SKM-1 (cell line): ENCODE measurements at regions not wholly inside any gene's neighbourhood (a gene's known extent, or its start where the extent isn't known, plus 50 kb on each side); places are given as distances from the start of the nearest gene placed in this dataset.
"Not testable (repeated sequence)": the region's sequence is repeated elsewhere in the genome, so short reads cannot be mapped to it uniquely, and the experiment has no call there.

Source experiments
- DNase-seq: peaks from one replicate; lab custom pipeline; 2025; ENCODE audit not compliant: unreplicated experiment; lab: John Stamatoyannopoulos, UW

GRCh38 chr10:61052469-61053205 lies 108.7 kb upstream of the RHOBTB1 start:
- DNase-seq, result no peak

GRCh38 chr10:61051344-61051743 lies 107.4 kb upstream of the RHOBTB1 start:
- no peak for DNase-seq

DNA sequence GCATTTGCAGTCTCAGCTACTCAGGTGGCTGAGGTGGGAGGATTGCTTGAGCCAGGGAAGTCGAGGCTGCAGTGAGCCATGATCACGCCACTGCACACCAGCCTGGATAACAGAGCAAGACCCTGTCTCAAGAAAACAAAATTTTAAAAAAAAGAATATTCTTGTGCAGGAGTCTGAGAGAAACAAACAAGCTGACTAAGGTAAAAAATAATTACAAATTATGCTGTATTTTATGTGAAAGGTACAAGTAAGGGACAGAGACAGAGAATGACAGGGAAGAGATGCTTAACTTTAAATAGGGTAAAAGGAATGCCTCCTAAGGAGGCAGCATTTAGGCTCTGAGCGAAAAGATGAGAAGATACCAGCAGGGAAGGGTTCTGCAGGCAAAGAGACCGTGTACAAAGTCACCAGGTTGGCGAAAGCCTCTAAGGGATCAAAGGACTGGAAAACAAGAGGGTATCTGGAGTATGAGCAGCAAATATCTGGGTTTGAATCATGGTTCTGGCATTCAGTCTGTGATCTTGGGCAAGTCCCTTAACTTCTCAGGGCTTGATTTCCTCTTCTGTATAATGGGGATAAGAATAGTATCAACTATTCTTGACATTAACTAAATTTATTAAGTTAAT lies 106.2 kb upstream of the RHOBTB1 start:
- DNase-seq, result no peak

DNA sequence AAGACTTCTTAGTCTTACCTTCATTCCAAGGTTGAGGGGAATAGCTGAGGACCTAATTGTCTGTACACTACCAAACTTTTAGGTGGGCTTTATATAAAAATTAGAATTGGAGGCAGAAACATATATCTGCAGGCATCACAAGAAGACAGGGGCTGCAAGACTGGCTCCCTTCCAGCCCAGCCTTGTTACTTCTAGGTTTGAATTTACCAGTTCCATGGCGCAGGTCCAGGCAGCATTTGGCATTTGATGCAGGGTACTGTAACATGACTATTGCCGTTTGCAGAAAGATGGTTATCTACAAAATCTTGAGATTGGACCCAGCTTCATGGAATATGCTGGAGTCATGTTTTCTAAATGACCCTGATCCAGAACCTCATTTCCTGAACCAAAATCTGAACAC lies 105.4 kb upstream of the RHOBTB1 start:
- DNase-seq, result no peak

GRCh38 chr10:61047788-61048560 lies 104.0 kb upstream of the RHOBTB1 start:
- DNase-seq, result no peak

GRCh38 chr10:61047081-61047480 lies 103.1 kb upstream of the RHOBTB1 start:
- no peak for DNase-seq

DNA sequence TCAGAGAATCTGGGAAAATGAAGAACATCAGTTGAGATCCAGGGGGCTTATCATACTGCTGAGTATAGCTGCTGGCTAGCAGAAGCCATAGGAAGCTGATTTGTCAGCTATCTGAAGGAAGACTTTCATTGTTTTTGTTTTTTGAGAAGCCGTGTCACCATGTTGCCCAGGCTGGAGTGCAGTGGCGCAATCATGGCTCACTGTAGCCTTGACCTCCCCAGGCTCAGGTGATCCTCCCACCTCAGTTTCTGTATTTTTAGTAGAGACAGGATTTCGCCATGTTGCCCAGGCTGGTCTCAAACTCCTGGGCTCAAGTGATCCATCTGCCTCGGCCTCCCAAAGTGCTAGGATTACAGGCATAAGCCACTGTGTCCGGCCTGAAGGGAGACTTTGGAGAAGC lies 101.5 kb upstream of the RHOBTB1 start:
- DNase-seq, result not testable (repeated sequence)

- no peak for DNase-seq
These were observed 98.5 kb upstream of the RHOBTB1 start for GRCh38 chr10:61042533-61042932.

GRCh38 chr10:61040399-61041016 lies 96.5 kb upstream of the RHOBTB1 start:
- DNase-seq, result no peak

DNA sequence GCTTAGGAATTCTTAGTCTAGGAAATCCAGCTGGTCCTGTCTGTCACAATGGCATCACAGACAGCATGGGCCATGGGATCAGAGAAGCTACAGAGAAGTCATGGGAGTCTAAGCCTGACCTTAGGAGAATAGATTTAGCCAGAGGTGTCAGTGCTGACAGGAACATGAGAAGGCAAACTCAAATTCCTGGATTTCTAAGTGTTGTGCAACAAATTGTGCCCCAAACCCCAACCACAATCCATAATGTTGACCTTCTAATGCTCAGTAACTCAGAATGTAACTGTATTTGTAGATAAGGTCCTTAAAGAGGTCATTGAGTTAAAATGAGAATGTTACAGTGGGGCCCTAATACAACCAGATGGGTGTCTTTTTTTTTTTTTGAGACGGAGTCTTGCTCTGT lies 95.9 kb upstream of the RHOBTB1 start:
- DNase-seq, result no peak

GRCh38 chr10:61037261-61037830 lies 93.4 kb upstream of the RHOBTB1 start:
- not testable (repeated sequence) for DNase-seq

- not testable (repeated sequence) for DNase-seq
These were observed 92.2 kb upstream of the RHOBTB1 start for GRCh38 chr10:61036148-61036547.

DNA sequence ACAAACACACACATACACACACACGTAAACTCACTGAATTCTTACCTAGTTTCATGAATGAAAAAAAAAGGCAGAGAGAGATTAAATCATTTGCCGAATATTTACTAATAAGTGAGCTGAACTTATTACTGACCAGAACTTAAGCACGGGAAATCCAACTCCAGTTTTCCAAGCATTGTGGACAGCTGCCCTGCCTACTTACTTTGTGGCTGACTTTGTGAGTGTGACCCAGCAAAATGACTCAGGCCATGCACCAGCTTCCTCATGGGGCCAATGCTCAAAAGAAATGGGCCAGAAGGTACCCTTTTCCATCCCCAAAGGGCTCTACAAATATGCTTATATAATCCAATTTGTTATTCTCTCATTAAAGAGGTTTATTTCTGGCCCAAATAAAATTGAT lies 87.4 kb upstream of the RHOBTB1 start:
- DNase-seq, result no peak

DNA sequence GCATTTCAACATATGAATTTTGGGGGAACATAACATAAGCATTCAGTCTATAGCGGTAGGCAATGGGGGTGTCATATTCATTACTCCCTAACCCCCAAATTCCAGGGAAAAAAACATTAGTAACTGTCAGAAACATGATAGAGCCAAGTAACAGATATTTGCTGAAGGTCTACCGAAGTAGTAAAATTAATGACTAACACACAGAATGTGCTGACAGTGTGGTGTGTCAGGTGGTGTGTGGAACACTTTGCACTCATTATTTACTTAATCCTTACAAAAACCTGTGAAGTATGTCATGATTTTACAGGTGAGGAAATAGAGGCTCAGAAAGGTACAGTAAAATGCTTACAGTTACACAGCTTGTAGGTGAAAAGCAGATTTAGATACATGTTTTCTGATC lies 85.4 kb upstream of the RHOBTB1 start:
- no peak for DNase-seq

DNA sequence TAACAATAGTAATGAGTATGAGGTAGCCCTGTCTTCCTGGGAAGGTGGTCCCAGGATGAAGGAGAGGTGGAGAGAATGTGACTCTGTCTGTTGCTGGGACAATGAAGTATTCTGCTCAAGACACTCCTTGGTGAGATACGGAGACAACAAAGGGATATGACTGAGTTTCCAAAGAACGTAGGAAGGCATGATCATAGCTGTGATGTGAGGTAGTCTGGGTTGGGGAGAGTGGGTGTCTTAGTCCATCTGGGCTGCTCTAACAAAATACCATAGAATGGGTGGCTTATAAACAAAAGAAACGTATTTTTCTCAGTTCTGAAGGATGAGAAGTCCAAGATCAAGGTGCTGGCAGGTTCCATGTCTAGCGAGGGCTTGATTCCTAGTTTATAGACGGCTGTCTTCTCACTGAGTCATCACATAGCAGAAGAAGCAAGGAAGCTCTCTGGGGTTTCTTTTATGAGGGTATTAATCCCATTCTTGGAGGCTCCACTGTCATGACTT lies 84.9 kb upstream of the RHOBTB1 start:
- DNase-seq, result no peak

DNA sequence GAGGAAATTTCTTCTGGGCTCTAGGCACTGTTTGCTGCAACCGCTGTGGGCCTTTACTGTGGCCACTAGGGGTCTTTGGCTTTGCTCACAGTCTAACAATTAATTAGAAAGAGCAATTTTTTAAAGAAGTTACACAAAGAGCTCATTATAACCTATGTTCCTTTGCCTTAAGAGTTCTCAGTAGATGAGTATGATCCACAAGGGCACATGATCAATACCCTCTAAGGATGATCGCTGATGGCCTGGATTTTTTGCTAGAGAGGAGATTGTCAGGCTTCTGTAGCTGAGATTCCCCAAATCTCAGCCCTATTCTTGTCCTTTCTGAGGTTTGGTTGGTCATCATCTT lies 80.8 kb upstream of the RHOBTB1 start:
- no peak for DNase-seq

DNA sequence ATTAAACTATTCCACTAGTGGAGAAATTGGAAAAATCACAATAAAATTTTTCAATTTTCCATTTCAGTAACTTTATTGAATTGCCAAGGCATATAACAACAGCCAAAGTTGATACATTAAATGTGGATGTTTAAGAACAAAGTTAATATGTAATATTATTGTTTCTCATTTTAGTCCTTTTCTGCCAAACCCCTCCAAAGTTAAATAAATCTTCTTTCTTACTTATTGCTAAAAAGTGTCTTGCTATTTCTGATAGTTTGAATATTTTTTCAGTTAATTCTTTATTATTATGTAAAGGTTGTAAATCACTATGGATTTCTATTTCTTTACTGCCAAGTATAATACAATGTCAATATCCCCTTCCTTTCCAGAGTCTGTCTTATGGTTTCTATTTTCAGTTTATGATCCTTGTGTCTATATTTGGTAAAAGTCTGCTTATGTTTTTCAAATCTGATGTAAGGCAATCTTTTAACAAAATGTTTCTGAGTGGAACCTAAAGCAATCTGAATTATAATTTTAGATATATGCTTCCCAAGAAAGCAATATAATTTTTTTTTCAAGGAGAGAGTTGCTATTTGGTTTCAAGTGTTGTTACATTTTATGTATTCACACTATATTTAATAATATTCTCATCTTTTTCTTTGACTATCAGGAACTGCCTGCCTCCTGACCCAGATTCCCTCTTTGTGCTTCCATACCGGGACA lies 80.3 kb upstream of the RHOBTB1 start:
- DNase-seq, result no peak

- no peak for DNase-seq
These were observed 79.1 kb upstream of the RHOBTB1 start for GRCh38 chr10:61023053-61023452.

DNA sequence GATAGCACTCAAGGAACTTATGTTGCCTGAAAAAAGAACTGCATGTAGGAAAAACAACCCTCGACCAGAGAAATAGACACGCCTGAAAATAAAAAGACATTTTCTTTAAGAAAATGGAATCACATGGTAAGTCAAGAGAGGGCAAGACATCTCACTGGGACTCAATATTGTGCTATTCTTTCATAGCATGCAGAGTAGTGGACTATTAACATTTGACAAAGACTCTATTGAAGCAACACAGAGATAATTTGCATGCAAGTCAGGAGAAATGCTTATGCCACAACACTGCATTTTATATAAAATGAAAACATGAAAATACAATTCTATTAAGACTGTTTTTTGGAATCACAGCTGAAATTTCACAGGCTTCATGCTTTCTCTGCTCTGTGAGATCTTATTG lies 77.9 kb upstream of the RHOBTB1 start:
- DNase-seq, result no peak

DNA sequence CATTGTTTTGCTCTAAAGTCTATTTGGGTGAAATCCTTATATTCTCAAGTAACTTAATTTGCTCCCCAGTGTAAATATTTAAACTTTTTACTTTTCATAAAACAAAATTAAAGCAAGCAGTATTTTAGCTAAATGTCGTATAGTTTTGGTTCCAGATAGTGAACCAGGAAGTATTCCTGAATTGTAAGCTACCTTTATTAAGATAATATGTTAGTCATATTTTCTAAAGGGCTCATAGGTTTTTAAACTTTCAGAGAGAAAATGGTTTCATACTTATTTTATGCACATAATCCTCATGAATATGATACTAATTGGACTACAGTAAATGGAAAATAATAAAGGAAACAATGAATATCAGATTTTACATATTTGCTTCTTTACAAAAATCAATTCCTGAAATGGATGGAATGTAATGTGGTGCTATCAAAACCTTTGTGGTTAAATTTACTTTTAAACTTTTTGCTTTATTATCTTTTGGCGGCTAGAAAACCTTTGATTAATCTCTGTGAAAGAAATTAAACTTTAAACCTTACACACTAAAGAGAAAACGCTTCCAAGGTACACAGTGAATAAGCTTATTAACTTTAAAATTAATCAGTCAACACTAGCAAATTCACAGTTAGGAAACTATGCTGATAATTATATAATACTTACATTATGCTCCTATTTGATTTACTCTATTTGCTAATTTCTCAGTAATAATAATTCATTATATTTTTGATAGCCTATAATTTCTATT lies 76.6 kb upstream of the RHOBTB1 start:
- no peak for DNase-seq
